AG04450 (cell line): ENCODE measurements at regions not wholly inside any gene's neighbourhood (a gene's known extent, or its start where the extent isn't known, plus 50 kb on each side); places are given as distances from the start of the nearest gene placed in this dataset.
"Not testable (repeated sequence)": the region's sequence is repeated elsewhere in the genome, so short reads cannot be mapped to it uniquely, and the experiment has no call there.

Source experiments
- CTCF ChIA-PET: fragments of 300-600, 350-600 bp; formaldehyde crosslinking; extraction: SDS; loops from one replicate; lab custom pipeline; 2022; ENCODE audit warnings: antibody characterized with exemption, inconsistent platforms; lab: Charles Lee
- POLR2A ChIA-PET: fragments of 350-600 bp; formaldehyde crosslinking; extraction: SDS; loops from one replicate; lab custom pipeline; 2021; ENCODE audit warnings: antibody characterized with exemption, inconsistent platforms; lab: Yijun Ruan, JAX
- DNase-seq: peaks from one replicate; pipeline ENCODE4 v3.0.0-alpha.2; 2011; ENCODE audit warnings: low read depth, low spot score
- H3K27ac ChIP-seq: one replicate; pipeline ENCODE4 v1.5.1; 2012; ENCODE audit warnings: low read depth, low read length, control low read depth
- H3K27me3 ChIP-seq: one replicate; pipeline ENCODE4 v1.6.0; 2012; ENCODE audit warnings: low read length; ENCODE audit not compliant: control insufficient read depth, insufficient read depth
- H3K4me3 ChIP-seq: 2 replicates; pipeline ENCODE4 v1.5.1; 2011; ENCODE audit warnings: mild to moderate bottlenecking, low read depth, low read length, control low read depth
- H3K9me3 ChIP-seq: 2 replicates; pipeline ENCODE4 v1.5.1; 2012; ENCODE audit warnings: low read length; ENCODE audit not compliant: control insufficient read depth, insufficient read depth
- TF ChIP-seq, protein P1 (sequence below): IDR thresholded peaks from 2 replicates; pipeline ENCODE4 v1.5.1; 2011; ENCODE audit warnings: low read depth, low read length, control low read depth, inconsistent platforms

DNA sequence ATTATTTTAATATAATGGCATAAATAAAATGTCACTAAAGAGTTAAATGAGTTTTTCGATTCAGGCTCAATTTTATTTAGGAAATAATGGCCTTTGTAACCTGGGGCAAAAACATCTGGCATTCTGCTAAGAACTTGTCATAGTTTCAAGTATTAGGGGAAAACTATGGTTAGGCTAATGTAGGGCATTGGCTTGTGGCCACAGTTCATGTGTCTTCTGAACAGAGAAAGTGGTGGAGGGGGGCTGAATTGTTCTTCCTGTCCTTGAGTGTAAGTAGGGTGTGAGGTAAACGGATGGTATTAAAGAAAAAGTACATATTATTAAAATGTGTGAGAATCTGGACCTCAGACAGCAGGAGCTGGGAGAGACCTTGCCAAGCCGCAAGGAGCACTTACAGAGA is 69.1 kb upstream of the KLF14 start:
- H3K27ac ChIP-seq: no peak overlapping the region
- no peak for DNase-seq
- POLR2A ChIA-PET: no interaction called here
- H3K9me3 ChIP-seq: no peaks in the 10 kb centered on the region
- peaks cover 3% of the 10 kb centered on the region for H3K27me3 ChIP-seq
- H3K4me3 ChIP-seq: no peak overlapping the region
- TF ChIP-seq, protein P1, sequence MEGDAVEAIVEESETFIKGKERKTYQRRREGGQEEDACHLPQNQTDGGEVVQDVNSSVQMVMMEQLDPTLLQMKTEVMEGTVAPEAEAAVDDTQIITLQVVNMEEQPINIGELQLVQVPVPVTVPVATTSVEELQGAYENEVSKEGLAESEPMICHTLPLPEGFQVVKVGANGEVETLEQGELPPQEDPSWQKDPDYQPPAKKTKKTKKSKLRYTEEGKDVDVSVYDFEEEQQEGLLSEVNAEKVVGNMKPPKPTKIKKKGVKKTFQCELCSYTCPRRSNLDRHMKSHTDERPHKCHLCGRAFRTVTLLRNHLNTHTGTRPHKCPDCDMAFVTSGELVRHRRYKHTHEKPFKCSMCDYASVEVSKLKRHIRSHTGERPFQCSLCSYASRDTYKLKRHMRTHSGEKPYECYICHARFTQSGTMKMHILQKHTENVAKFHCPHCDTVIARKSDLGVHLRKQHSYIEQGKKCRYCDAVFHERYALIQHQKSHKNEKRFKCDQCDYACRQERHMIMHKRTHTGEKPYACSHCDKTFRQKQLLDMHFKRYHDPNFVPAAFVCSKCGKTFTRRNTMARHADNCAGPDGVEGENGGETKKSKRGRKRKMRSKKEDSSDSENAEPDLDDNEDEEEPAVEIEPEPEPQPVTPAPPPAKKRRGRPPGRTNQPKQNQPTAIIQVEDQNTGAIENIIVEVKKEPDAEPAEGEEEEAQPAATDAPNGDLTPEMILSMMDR: no peak
- CTCF ChIA-PET: interaction anchor here (1.5 kb wide), 1 partner anchor 29 kb away, joined by 3 read pairs; no protein-coding TSS in a partner anchor

DNA sequence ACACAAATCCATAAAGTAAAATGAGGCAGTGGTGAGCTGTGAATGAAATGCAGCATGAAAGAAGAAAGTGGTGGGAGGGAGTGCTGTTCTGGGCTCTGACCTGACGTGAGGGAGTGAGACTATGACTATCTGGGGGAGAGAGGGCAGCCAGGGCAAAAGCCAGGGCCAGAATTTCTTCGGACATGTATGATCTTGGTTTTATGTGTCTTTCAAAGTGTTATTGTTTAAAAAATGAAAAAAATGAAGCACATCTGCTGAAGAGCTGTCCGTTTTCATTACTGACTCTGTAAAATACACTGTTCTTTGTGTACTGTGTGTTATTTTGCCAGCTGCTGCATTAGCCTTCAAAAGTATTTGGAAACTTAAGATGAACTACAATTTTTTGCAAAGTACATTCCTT is 70.2 kb upstream of the KLF14 start:
- ChIA-PET POLR2A (no interaction called here), CTCF (interaction anchor here (0.8 to 1.8 kb wide), 2 partner anchors 24 to 46 kb away, joined by 3 to 4 read pairs; no protein-coding TSS in a partner anchor)
- Histone ChIP-seq H3K27ac (no peak overlapping the region), H3K27me3 (peaks cover 3% of the 10 kb centered on the region), H3K9me3 (no peaks in the 10 kb centered on the region), H3K4me3 (no peak overlapping the region)
- no peak for DNase-seq
- TF ChIP-seq, protein P1: no peak

GRCh38 chr7:130812819-130813218 is 78.8 kb upstream of the KLF14 start:
- H3K9me3 ChIP-seq, POLR2A ChIA-PET, H3K27me3 ChIP-seq, DNase-seq, H3K27ac ChIP-seq, H3K4me3 ChIP-seq: not testable (repeated sequence)
- CTCF ChIA-PET: interaction anchor here (0.6 to 1.9 kb wide), 3 partner anchors 18 to 741 kb away, joined by 3 to 5 read pairs (median 3); no protein-coding TSS in a partner anchor

DNA sequence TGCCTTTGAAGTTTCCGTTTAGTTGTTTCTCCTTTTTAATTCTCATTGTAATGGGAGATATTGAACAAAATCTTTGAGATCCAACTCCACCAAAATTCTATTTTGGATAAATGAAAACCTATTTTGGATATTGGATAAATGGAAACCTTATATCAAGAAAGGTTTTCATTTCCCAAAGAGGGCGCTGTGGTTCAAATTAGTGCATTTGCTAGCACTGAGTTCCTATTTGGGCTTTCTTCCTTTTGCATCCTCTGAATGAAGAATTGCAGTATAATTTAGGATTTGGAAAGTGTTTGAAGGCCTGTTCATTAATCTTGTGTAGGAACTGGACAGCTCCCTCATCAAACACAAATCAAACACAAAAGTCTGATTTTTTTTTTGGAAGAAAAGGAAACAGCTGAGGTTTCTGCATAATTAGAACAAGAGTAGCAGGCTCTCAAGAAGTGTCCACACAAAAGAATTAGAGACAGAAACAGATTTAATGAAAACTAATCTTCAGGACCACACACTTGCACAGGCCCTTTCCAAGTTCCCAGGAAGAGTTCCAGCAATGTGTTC is 80.8 kb upstream of the KLF14 start:
- no peak for DNase-seq
- H3K27ac ChIP-seq: no peak overlapping the region
- TF ChIP-seq, protein P1: peak; percentile 62
- H3K9me3 ChIP-seq: no peaks in the 10 kb centered on the region
- CTCF ChIA-PET: interaction anchor here (0.9 to 1.1 kb wide), 2 partner anchors 83 to 226 kb away, joined by 3 read pairs; no protein-coding TSS in a partner anchor
- H3K4me3 ChIP-seq: no peak overlapping the region
- no peaks in the 10 kb centered on the region for H3K27me3 ChIP-seq
- POLR2A ChIA-PET: no interaction called here

GRCh38 chr7:130818056-130818455 is 84.0 kb upstream of the KLF14 start:
- H3K9me3 ChIP-seq: no peaks in the 10 kb centered on the region
- no peak overlapping the region for H3K4me3 ChIP-seq
- H3K27ac ChIP-seq: no peak overlapping the region
- no peak for DNase-seq
- CTCF ChIA-PET: no interaction called here
- H3K27me3 ChIP-seq: no peaks in the 10 kb centered on the region
- TF ChIP-seq, protein P1: no peak
- POLR2A ChIA-PET: no interaction called here
